Endothelial cell of umbilical vein (primary cell): ENCODE measurements at regions not wholly inside any gene's neighbourhood (a gene's known extent, or its start where the extent isn't known, plus 50 kb on each side); places are given as distances from the start of the nearest gene placed in this dataset.

Experiments
- BruUV-seq: library from RNA; stranded (reverse); fragments of 400-500 nt; replicated peaks from 2 replicates; lab custom pipeline; 2021; lab: Mats Ljungman, UMichigan
- CTCF ChIA-PET: fragments of 300-600, 350-600 bp; sonication (Branson Sonifier 250); formaldehyde crosslinking; loops from one replicate; lab custom pipeline; 2021; ENCODE audit warnings: antibody characterized with exemption, inconsistent platforms; lab: Charles Lee
- POLR2A ChIA-PET: fragments of 300-600, 350-600 bp; sonication (Branson Sonifier 250); formaldehyde crosslinking; loops from one replicate; lab custom pipeline; 2021; ENCODE audit warnings: antibody characterized with exemption, inconsistent platforms; lab: Charles Lee
- DNase-seq: peaks from one replicate; pipeline ENCODE4 v3.0.0-alpha.2; 2011; ENCODE audit warnings: low read depth, low spot score
- FAIRE-seq: peaks from 2 replicates; lab custom pipeline; 2011; peaks lifted over from hg19 to GRCh38; lab: Jason Lieb, UNC
- H2AFZ ChIP-seq: 2 replicates; pipeline ENCODE4 v1.6.0; 2012; ENCODE audit warnings: low read depth, low read length, control low read depth, inconsistent platforms
- H3K27ac ChIP-seq: 2 replicates; pipeline ENCODE4 v1.5.1; 2011; ENCODE audit warnings: low read depth, mild to moderate bottlenecking, control low read depth, low read length, moderate library complexity; ENCODE audit not compliant: insufficient read depth
- H3K27me3 ChIP-seq, 2 experiments: 2 replicates each; pipeline versions ENCODE4 v1.6.0 to v1.6.1; 2011; ENCODE audit warnings: low read length in 2 of 2, mixed read lengths in 1 of 2; ENCODE audit not compliant: control insufficient read depth in 2 of 2, insufficient read depth in 2 of 2
- H3K36me3 ChIP-seq, 2 experiments: 2 replicates in 1 of 2; 3 replicates in 1 of 2; pipeline ENCODE4 v1.5.1; 2011; ENCODE audit warnings: low read length in 2 of 2, mild to moderate bottlenecking in 1 of 2, moderate library complexity in 1 of 2; ENCODE audit not compliant: control insufficient read depth in 2 of 2, insufficient read depth in 2 of 2; ENCODE audit errors: extremely low read depth in 1 of 2
- H3K4me1 ChIP-seq: 3 replicates; pipeline ENCODE4 v1.5.1; 2011; ENCODE audit warnings: mild to moderate bottlenecking, low read length; ENCODE audit not compliant: control insufficient read depth, insufficient read depth; ENCODE audit errors: extremely low read depth
- H3K4me2 ChIP-seq: 2 replicates; pipeline ENCODE4 v1.6.1; 2011; ENCODE audit warnings: low read length, control low read depth, mixed read lengths; ENCODE audit not compliant: insufficient read depth
- H3K4me3 ChIP-seq, 3 experiments: fragments of 200-600 bp in 1 of 3; sonication (generic), shearing (Covaris generic) in 1 of 3; replicated peaks in 1 of 3; 2 replicates each; pipeline ENCODE4 v1.5.1; 2011 to 2016; ENCODE audit warnings: control low read depth in 3 of 3, low read length in 3 of 3, mild to moderate bottlenecking in 2 of 3, inconsistent platforms in 1 of 3, low read depth in 1 of 3, moderate library complexity in 1 of 3; ENCODE audit not compliant: insufficient read depth in 1 of 3
- H3K79me2 ChIP-seq: 2 replicates; pipeline ENCODE4 v1.6.0; 2012; ENCODE audit warnings: low read length, inconsistent platforms; ENCODE audit not compliant: control insufficient read depth, insufficient read depth
- H3K9ac ChIP-seq: replicated peaks from 2 replicates; pipeline ENCODE3; 2011; ENCODE audit warnings: low read length, control low read depth; ENCODE audit not compliant: insufficient read depth; ENCODE audit errors: extremely low read depth
- H3K9me1 ChIP-seq: replicated peaks from 3 replicates; pipeline ENCODE4 v1.6.0; 2011; ENCODE audit warnings: mild to moderate bottlenecking, low read length; ENCODE audit not compliant: control insufficient read depth, insufficient read depth; ENCODE audit errors: extremely low read depth
- H3K9me3 ChIP-seq: replicated peaks from 2 replicates; pipeline ENCODE4 v1.5.1; 2012; ENCODE audit warnings: low read length, inconsistent platforms; ENCODE audit not compliant: control insufficient read depth, insufficient read depth
- H4K20me1 ChIP-seq: replicated peaks from 2 replicates; pipeline ENCODE3; 2011; ENCODE audit warnings: mild to moderate bottlenecking, low read length; ENCODE audit not compliant: control insufficient read depth, insufficient read depth; ENCODE audit errors: extremely low read depth
- CTCF ChIP-seq, 2 donors: IDR thresholded peaks; 1 replicate in 1 of 2; 2 replicates in 1 of 2; pipeline ENCODE4 v1.5.1; 2011; ENCODE audit warnings: low read length in 2 of 2, mild to moderate bottlenecking in 2 of 2, moderate library complexity in 2 of 2, control low read depth in 1 of 2, inconsistent platforms in 1 of 2, low read depth in 1 of 2; ENCODE audit not compliant: insufficient read depth in 1 of 2; ENCODE audit errors: extremely low read depth in 1 of 2
- EZH2 ChIP-seq: IDR thresholded peaks from 2 replicates; pipeline ENCODE4 v1.6.1; 2012; ENCODE audit warnings: borderline replicate concordance, low read depth, mild to moderate bottlenecking, moderate library complexity, low read length, inconsistent platforms; ENCODE audit not compliant: severe bottlenecking
- FOS ChIP-seq: IDR thresholded peaks from 2 replicates; pipeline ENCODE4 v1.6.1; 2011; ENCODE audit warnings: mild to moderate bottlenecking, low read length, moderate library complexity, borderline replicate concordance; ENCODE audit not compliant: insufficient read depth
- GATA2 ChIP-seq: IDR thresholded peaks from 2 replicates; pipeline ENCODE4 v1.7.0; 2011; ENCODE audit warnings: low read depth, mild to moderate bottlenecking, moderate library complexity, mixed read lengths, low read length; ENCODE audit not compliant: insufficient read length, insufficient read depth
- JUN ChIP-seq: IDR thresholded peaks from 2 replicates; pipeline ENCODE4 v1.6.1; 2011; ENCODE audit warnings: borderline replicate concordance, low read depth; ENCODE audit not compliant: insufficient read length, insufficient read depth
- MAX ChIP-seq: IDR thresholded peaks from 2 replicates; pipeline ENCODE4 v1.6.1; 2011; ENCODE audit not compliant: insufficient read depth, insufficient read length
- MYC ChIP-seq: IDR thresholded peaks from one replicate; pipeline ENCODE4 v1.6.1; 2011; ENCODE audit warnings: mild to moderate bottlenecking, low read depth, low read length
- POLR2A ChIP-seq: IDR thresholded peaks from 2 replicates; pipeline ENCODE4 v1.6.1; 2012; ENCODE audit warnings: low read depth, mild to moderate bottlenecking, control low read depth, low read length
- POLR2AphosphoS5 ChIP-seq: IDR thresholded peaks from 2 replicates; pipeline ENCODE4 v1.6.1; 2012; ENCODE audit warnings: low read depth, mild to moderate bottlenecking, control low read depth, low read length, moderate library complexity; ENCODE audit not compliant: insufficient read depth
- dilution Hi-C: fragments of 300-500 bp; cut with MboI; formaldehyde crosslinking; loops from one replicate; pipeline ENCODE4 v1.15.0; 2019; ENCODE audit warnings: low sequenced_read_pairs; ENCODE audit not compliant: extremely low pct_ligation_motif_present
- intact Hi-C: fragments of 100-400 bp; cut with micrococcal nuclease; formaldehyde crosslinking; loops from one replicate; pipeline ENCODE4 v1.10.0; 2022

- H3K27me3 ChIP-seq = peaks cover 0 to 2% of the 10 kb centered on the region in 2 experiments
- ChIA-PET POLR2A (no interaction called here), CTCF (interaction anchor here (1.2 kb wide), 1 partner anchor 9 kb away, joined by 3 read pairs; no protein-coding TSS in a partner anchor)
- H3K4me3 ChIP-seq = no peak overlapping the region
- H3K4me2 ChIP-seq = no peak overlapping the region
- dilution Hi-C loops (no loop called here), intact Hi-C loops (no loop called here)
- H3K4me1 ChIP-seq = no peaks in the 10 kb centered on the region
- no peaks in the 10 kb centered on the region for H3K79me2 ChIP-seq
- DNase-seq (no peak), FAIRE-seq (no peak)
- no peaks in the 10 kb centered on the region for H4K20me1 ChIP-seq
- TF ChIP-seq GATA2 (no peak), MYC (no peak), JUN (no peak), EZH2 (no peak), POLR2AphosphoS5 (no peak)
- H3K27ac ChIP-seq = no peak overlapping the region
- H3K9me1 ChIP-seq = no peaks in the 10 kb centered on the region
- no peak overlapping the region for H2AFZ ChIP-seq
- BruUV-seq = no TSS peak
- H3K9me3 ChIP-seq = no peaks in the 10 kb centered on the region
- H3K9ac ChIP-seq = no peak overlapping the region
- no peaks in the 10 kb centered on the region for H3K36me3 ChIP-seq
These were observed 195.8 kb downstream of the SREK1 start for GRCh38 chr5:66339896-66340295.

GRCh38 chr5:66340786-66341185 is 196.7 kb downstream of the SREK1 start:
- no peak overlapping the region for H2AFZ ChIP-seq
- H3K4me1 ChIP-seq = no peaks in the 10 kb centered on the region
- no TSS peak for BruUV-seq
- ChIA-PET CTCF (no interaction called here), POLR2A (no interaction called here)
- no peak for FAIRE-seq
- no peak overlapping the region for H3K27ac ChIP-seq
- H3K9me3 ChIP-seq = no peaks in the 10 kb centered on the region
- H3K4me2 ChIP-seq = no peak overlapping the region
- H3K79me2 ChIP-seq = no peaks in the 10 kb centered on the region
- TF ChIP-seq POLR2AphosphoS5 = no peak
- TF ChIP-seq EZH2 = no peak
- TF ChIP-seq MYC = no peak
- TF ChIP-seq CTCF (IDR thresholded peaks at IDR 0.05; ENCODE audit: extremely low read depth in 1 of 2, insufficient read depth in 1 of 2, low read depth in 1 of 2, low read length in 2 of 2) = no peak
- no peak for TF ChIP-seq POLR2A
- TF ChIP-seq FOS = no peak
- TF ChIP-seq JUN = no peak
- TF ChIP-seq GATA2 = no peak
- no peak for TF ChIP-seq MAX
- H3K4me3 ChIP-seq = no peak overlapping the region
- no peaks in the 10 kb centered on the region for H4K20me1 ChIP-seq
- DNase-seq = no peak
- dilution Hi-C loops (no loop called here), intact Hi-C loops (no loop called here)
- H3K9ac ChIP-seq = no peak overlapping the region
- H3K27me3 ChIP-seq = peaks cover 0 to 2% of the 10 kb centered on the region in 2 experiments
- H3K36me3 ChIP-seq = no peaks in the 10 kb centered on the region
- H3K9me1 ChIP-seq = no peaks in the 10 kb centered on the region
